ENCODE measurements at regions not wholly inside any gene's neighbourhood (a gene's known extent, or its start where the extent isn't known, plus 50 kb on each side); places are given as distances from the start of the nearest gene placed in this dataset.
A peak's percentile ranks its signal among the peaks of the same experiment; 100 is the strongest.
"Not testable (repeated sequence)": the region's sequence is repeated elsewhere in the genome, so short reads cannot be mapped to it uniquely, and the experiment has no call there.

DNA sequence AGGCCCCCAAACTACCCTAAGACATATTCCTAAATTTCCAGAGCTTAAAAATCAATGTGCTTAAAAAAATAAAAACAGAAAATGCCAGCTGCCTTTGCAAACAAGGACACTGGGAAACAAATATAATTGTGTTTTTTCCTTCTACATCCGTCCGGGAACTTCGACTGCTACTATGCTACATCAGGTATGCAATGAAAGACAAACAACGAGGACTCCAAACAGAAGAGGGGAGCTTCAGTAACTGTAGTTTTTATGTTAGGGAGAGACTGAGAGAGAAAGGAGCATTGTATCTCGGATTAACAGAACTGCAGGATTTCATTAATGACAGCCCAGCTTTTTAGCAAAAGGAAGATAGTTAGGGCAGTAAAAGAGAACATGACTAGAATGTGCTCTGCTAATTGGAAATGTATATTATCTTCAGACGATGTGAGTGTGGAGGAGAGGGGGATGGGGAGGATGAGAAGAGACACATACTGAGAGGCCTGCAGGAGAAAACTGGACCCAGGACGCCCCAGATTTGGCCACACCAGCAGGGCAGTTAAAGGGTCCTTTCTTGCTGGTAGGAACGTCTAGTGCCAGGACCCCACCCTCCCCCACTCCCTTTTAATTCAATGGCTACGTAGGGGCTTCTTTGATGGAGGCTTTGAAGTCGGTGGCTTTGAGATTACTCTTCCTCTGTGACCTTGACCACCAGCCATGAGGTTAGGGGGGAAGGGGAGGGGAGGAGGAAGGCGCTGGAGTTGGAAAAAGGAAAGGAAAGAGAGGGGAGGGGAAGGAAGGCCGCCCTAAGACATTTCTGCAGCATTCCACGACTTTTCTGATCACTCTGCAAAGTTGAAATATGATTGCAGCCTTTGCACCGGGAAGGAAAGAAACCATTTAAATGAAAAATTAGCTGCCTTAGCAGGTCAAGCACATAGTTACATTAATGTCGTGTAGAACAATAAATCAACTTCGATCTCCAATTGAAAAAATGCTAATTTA lies 187.1 kb downstream of the BLID start:
- H3K4me3 ChIP-seq: no peak overlapping the region
- no peaks in the 10 kb centered on the region for H3K9me3 ChIP-seq (replicated peaks)
- H3K27me3 ChIP-seq (replicated peaks): no peaks in the 10 kb centered on the region
- H3K4me1 ChIP-seq (replicated peaks): no peaks in the 10 kb centered on the region
- H3K36me3 ChIP-seq: no peaks in the 10 kb centered on the region
- no peak overlapping the region for H3K27ac ChIP-seq
- DNase-seq (ENCODE audit: low read depth in 1 of 2, low spot score in 2 of 2): no peak

DNA sequence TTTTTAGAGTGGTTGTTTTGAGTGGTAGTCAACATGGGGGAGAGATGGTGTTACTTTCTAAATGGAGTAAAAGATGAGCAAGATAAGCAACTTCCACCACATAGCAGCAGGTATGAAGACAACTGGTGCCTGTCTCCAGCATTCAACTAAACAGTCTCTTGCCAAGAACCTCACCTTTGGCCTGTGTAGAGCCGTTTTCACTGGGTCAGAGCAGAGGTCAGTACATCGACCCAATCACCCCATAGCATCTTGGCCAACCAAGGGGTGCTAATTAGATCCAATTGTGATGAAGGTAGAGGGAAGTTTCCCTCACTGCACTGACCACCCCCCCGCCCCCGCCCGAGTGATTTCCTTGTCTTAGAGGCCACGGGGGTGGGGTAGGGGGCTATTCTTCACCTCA lies 188.2 kb downstream of the BLID start:
- no peaks in the 10 kb centered on the region for H3K36me3 ChIP-seq
- no peak for DNase-seq (ENCODE audit: low read depth in 1 of 2, low spot score in 2 of 2)
- H3K27me3 ChIP-seq (replicated peaks): no peaks in the 10 kb centered on the region
- no peaks in the 10 kb centered on the region for H3K4me1 ChIP-seq (replicated peaks)
- no peak overlapping the region for H3K27ac ChIP-seq
- no peak overlapping the region for H3K4me3 ChIP-seq
- H3K9me3 ChIP-seq (replicated peaks): no peaks in the 10 kb centered on the region

DNA sequence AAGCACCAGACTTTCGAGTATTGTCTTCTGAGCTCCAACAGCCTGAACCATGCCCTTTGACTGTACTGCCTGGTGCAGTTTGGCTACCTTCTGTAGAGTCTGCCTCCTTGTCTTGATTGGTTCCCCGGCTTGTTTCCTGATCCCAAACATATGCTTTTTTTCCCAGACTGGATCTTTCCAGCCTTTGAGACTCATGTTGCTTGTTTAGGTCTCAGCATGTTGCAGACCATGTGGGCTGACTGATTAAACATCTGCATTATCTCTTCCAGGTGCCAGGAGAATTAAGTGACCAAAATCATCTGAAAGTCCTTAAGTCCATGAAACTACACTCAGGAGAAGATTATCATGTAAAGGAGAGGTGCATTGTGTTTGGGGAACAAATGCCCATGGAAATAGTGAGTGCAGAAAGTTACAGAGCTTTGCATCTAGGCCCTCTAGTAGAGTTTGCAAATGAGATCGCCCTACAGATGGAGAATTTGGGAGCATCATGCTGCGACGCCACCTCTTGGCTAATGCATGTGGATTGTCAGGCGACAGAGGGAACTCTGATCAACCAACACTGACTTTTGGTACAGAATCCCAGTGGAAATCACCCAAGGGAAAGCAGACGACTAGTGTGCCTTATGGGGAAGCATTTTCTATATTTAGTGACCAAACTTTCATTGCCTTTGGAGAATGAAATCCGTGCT lies 188.8 kb downstream of the BLID start:
- Histone ChIP-seq H3K4me3 (no peak overlapping the region), H3K4me1 (replicated peaks) (no peaks in the 10 kb centered on the region), H3K36me3 (no peaks in the 10 kb centered on the region), H3K9me3 (replicated peaks) (no peaks in the 10 kb centered on the region), H3K27ac (no peak overlapping the region), H3K27me3 (replicated peaks) (no peaks in the 10 kb centered on the region)
- DNase-seq (ENCODE audit: low read depth in 1 of 2, low spot score in 2 of 2): no peak

DNA sequence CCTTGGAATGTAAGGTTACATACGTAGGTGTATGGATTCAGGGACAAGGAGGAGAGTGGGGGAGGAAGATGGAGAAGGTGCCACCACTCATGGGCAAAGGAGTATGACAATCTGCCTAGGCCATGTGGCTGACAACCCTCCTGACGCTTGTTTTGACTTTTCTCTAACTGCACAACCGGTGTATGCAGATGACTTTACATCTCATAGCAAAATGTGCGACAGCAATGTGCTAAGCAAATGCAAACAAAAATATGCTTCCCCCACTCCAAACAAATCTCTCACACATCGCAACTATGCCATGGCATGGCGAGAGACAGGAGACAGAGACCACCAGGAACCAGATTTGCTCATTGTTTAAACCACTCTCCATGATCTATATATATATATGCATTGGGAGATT lies 191.8 kb downstream of the BLID start:
- Histone ChIP-seq H3K4me3 (no peak overlapping the region), H3K27ac (no peak overlapping the region), H3K4me1 (replicated peaks) (no peaks in the 10 kb centered on the region), H3K27me3 (replicated peaks) (no peaks in the 10 kb centered on the region), H3K9me3 (replicated peaks) (no peaks in the 10 kb centered on the region), H3K36me3 (no peaks in the 10 kb centered on the region)
- no peak for DNase-seq (ENCODE audit: low read depth in 1 of 2, low spot score in 2 of 2)

DNA sequence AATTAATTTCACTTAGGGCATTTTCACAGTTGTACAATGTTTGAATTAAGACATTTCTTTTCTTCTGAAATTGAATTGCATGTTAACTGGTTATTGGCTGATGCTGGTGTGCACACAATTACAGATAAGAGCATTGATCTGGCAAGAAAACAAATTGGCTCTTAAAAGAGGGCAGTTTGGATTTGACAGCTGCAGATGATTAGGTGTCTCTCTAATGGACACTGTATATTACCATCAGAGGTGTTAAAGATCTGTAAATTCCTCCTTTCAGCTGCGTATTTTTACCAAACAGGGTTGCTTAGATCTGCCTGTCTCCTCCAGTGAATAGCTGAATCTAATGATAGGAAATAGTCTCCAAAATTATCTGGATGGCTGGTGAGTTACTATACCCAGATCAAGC lies 198.5 kb downstream of the BLID start:
- Histone ChIP-seq H3K27me3 (replicated peaks) (no peaks in the 10 kb centered on the region), H3K27ac (no peak overlapping the region), H3K9me3 (replicated peaks) (no peaks in the 10 kb centered on the region), H3K36me3 (no peaks in the 10 kb centered on the region), H3K4me3 (no peak overlapping the region), H3K4me1 (replicated peaks) (no peaks in the 10 kb centered on the region)
- DNase-seq (ENCODE audit: low read depth in 1 of 2, low spot score in 2 of 2): no peak

DNA sequence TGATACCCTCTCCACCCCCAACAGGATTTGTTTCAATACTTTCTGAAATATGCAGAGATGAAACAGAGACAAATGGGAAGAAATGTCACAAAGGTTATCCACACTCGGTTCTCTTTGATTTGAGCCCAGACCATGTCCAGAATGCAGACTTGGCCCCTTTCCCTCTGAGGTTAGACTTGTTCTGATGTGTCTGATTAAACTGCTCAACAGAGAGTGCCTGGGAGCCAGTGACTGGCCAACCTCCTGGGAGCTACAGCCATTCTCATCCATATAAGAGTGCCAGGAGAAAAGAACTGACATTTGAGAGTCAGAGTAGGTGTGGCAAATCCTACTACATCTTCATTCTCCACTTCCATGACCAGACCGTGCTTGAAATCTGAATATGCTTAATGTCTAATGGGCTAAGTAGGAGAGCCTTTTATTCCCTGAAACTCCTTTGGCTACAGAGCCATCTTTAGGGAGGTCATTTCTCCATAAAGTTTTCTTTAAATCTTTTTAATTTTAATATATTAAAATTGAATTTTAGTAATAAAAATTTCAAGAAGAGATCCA lies 201.4 kb downstream of the BLID start:
- no peaks in the 10 kb centered on the region for H3K9me3 ChIP-seq (replicated peaks)
- no peak overlapping the region for H3K27ac ChIP-seq
- H3K4me1 ChIP-seq (replicated peaks): no peaks in the 10 kb centered on the region
- H3K36me3 ChIP-seq: no peaks in the 10 kb centered on the region
- no peak overlapping the region for H3K4me3 ChIP-seq
- no peak for DNase-seq (ENCODE audit: low read depth in 1 of 2, low spot score in 2 of 2)
- H3K27me3 ChIP-seq (replicated peaks): no peaks in the 10 kb centered on the region

DNA sequence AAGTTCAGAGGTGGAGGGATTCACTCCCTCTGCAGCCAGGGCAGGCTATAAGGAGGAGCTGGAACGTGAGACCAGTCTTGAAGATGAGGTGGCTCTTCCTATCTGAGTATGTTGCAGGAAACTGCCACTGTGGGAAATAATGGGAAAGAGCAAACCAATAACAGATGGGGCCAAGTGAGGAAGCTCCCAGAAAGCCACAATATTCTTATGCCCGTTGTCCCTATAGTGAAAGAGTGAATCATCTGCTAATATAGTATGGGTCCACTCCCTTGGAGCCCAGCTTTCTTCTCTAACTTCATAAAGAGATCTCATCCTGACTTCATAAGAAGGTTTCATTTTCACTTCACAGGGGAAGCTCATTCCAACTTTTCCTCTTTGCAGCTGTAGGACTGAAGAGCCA lies 206.4 kb downstream of the BLID start:
- Histone ChIP-seq H3K9me3 (replicated peaks) (no peaks in the 10 kb centered on the region), H3K27me3 (replicated peaks) (no peaks in the 10 kb centered on the region), H3K4me1 (replicated peaks) (no peaks in the 10 kb centered on the region), H3K4me3 (no peak overlapping the region), H3K36me3 (no peaks in the 10 kb centered on the region), H3K27ac (no peak overlapping the region)
- DNase-seq (ENCODE audit: low read depth in 1 of 2, low spot score in 2 of 2): no peak

DNA sequence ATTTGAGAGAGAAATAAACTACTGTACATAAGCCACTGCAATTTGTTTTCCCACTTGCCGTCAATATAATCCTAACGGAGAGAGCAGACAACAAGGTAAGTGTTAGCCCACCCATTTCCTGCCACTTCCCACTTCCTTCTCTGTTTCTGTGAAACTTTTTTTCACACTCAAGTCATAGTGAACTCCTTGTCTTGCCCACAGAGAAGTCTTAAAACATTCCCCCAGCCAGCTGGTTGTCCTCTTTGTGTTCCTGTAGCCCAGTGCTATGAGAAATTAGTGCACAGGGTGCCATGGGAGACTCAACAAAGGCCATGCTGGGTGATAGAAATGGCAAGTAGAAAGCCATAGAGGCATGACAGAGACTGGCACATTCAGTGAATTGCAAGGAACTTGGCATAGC lies 208.6 kb downstream of the BLID start:
- Histone ChIP-seq H3K9me3 (replicated peaks) (no peaks in the 10 kb centered on the region), H3K4me1 (replicated peaks) (no peaks in the 10 kb centered on the region), H3K27ac (no peak overlapping the region), H3K4me3 (no peak overlapping the region), H3K36me3 (no peaks in the 10 kb centered on the region), H3K27me3 (replicated peaks) (no peaks in the 10 kb centered on the region)
- no peak for DNase-seq (ENCODE audit: low read depth in 1 of 2, low spot score in 2 of 2)

DNA sequence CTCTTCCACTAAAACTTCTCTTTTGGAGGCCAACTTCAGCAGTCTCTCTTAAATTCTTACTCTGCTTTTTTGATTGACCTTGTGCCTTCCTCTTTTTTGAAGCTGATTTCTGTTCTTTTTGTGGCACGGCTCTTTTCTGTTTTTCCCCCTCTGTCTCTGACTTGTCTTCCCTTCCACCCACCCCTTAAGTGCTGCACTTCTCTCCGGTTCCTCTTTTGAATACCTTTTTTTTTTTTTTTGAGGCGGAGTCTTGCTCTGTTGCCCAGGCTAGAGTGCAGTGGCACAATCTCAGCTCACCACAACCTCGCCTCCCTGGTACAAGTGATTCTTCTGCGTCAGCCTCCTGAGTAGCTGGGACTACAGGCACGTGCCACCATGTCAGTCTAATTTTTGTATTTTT lies 211.9 kb downstream of the BLID start:
- no peaks in the 10 kb centered on the region for H3K27me3 ChIP-seq (replicated peaks)
- DNase-seq (ENCODE audit: low read depth in 1 of 2, low spot score in 2 of 2): no peak
- no peaks in the 10 kb centered on the region for H3K4me1 ChIP-seq (replicated peaks)
- no peaks in the 10 kb centered on the region for H3K9me3 ChIP-seq (replicated peaks)
- H3K4me3 ChIP-seq: no peak overlapping the region
- H3K27ac ChIP-seq: no peak overlapping the region
- H3K36me3 ChIP-seq: no peaks in the 10 kb centered on the region

DNA sequence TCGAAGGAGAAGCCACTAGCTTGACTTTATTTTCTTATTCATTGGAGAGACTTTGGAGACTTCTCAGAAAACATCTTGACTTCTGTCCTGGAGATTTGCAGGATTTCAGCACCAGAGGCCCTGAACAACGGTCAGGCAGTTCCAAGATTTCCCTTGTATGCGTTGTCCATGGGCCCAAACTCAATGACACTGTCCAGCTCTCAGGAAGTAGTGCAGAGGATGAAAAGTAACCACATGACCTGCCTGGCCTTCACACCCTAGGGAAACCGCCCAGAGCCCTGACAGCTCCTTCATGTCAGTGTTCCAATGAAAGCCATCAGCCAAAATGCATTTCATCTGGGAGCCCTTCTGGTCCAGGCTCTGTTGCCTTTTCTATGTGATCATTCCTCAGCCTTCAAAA lies 214.1 kb downstream of the BLID start:
- H3K27ac ChIP-seq: no peak overlapping the region
- no peaks in the 10 kb centered on the region for H3K9me3 ChIP-seq (replicated peaks)
- H3K4me1 ChIP-seq (replicated peaks): no peaks in the 10 kb centered on the region
- no peaks in the 10 kb centered on the region for H3K36me3 ChIP-seq
- DNase-seq (ENCODE audit: low read depth in 1 of 2, low spot score in 2 of 2): no peak
- no peaks in the 10 kb centered on the region for H3K27me3 ChIP-seq (replicated peaks)
- no peak overlapping the region for H3K4me3 ChIP-seq

DNA sequence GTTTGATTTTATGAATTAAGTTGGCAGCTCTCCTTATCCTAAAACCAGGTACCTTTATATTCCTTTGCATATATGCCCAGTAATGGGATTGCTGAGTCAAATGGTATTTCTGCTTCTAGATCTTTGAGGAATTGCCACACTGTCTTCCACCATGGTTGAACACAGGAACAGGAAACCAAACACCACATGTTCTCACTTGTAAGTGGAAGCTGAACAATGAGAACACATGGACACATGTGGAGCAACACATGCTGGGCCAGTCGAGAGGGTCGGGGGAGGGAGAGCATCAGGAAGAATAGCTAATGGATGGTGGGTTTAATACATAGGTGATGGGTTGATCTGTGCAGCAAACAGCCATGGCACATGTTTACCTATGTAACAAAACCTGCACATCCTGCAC lies 214.6 kb downstream of the BLID start:
- not testable (repeated sequence) for H3K4me3 ChIP-seq; H3K27ac ChIP-seq; H3K9me3 ChIP-seq (replicated peaks); H3K36me3 ChIP-seq; DNase-seq (ENCODE audit: low read depth in 1 of 2, low spot score in 2 of 2); H3K27me3 ChIP-seq (replicated peaks); H3K4me1 ChIP-seq (replicated peaks)

DNA sequence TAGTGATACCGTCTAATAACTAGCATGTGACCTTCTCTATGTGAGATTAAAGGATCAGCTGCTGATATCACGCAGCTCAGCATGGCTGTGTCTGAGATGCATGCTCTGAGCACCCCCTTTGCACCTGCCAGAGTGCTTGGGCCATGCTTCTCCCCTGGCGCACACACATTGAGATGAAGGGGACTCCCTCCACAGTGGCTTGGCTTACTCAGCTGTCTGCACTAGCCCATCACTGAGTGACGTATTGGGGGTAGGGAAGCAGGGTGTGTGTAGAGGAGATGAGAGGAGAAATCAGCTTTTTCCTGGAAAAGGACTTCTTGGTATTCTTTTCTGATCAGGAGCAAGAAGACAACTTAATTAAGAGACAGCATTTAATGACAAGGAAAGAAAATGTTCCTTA lies 216.5 kb downstream of the BLID start:
- H3K27me3 ChIP-seq (replicated peaks): no peaks in the 10 kb centered on the region
- DNase-seq (ENCODE audit: low read depth in 1 of 2, low spot score in 2 of 2): no peak
- H3K4me1 ChIP-seq (replicated peaks): no peaks in the 10 kb centered on the region
- H3K4me3 ChIP-seq: no peak overlapping the region
- no peak overlapping the region for H3K27ac ChIP-seq
- H3K9me3 ChIP-seq (replicated peaks): no peaks in the 10 kb centered on the region
- no peaks in the 10 kb centered on the region for H3K36me3 ChIP-seq

DNA sequence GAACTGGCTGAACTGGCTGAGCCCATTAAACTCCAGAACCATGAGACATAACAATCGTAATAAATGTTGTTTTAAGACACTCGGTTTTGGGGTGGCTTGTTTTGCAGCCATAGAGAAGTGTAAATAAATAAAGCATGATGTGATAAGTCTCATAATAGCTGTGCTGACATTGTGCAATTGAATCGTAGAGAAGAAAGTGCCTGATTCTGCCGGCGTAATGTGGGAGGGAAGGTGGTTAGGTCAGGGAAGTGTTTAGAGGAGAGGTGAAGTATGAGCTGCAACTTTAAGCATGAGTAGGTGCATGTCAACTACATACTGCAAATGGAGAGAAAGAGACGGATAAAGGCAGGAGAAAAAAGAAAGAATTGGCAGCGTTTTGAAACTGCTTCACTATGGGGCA lies 217.1 kb downstream of the BLID start:
- Histone ChIP-seq H3K36me3 (no peaks in the 10 kb centered on the region), H3K27me3 (replicated peaks) (no peaks in the 10 kb centered on the region), H3K4me1 (replicated peaks) (no peaks in the 10 kb centered on the region), H3K27ac (no peak overlapping the region), H3K9me3 (replicated peaks) (no peaks in the 10 kb centered on the region), H3K4me3 (no peak overlapping the region)
- no peak for DNase-seq (ENCODE audit: low read depth in 1 of 2, low spot score in 2 of 2)

DNA sequence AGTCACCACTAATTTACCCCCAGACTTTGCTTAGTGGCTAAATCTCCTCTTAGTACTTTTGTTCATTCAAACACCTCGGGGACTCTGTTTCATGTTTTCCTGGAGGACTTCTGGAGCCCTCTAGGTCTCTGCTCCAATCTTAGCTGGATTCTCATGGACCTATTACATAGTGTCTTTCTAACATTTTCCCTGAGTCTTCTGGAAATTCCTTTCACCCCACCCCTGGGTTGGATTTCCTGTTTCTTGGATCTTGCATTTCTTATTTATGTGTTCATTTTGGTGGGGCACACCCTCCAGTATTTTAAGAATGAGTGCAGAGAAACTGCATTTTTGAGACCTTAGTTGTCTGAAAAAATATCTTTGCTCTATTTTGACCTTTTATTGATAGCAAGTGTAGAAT lies 220.1 kb downstream of the BLID start:
- Histone ChIP-seq H3K36me3 (no peaks in the 10 kb centered on the region), H3K27ac (peak overlapping the region; percentile 32; the same call in 1 of the 2 replicates), H3K4me1 (replicated peaks) (no peaks in the 10 kb centered on the region), H3K27me3 (replicated peaks) (no peaks in the 10 kb centered on the region), H3K9me3 (replicated peaks) (no peaks in the 10 kb centered on the region), H3K4me3 (no peak overlapping the region)
- peak in 1 of 2 experiments; percentile 16 for DNase-seq (ENCODE audit: low read depth in 1 of 2, low spot score in 2 of 2)

Data from SJSA1 (cell line).